PFSK-1 (cell line): ENCODE measurements at regions not wholly inside any gene's neighbourhood (a gene's known extent, or its start where the extent isn't known, plus 50 kb on each side); places are given as distances from the start of the nearest gene placed in this dataset.

ENCODE experiments used
- POLR2AphosphoS5 ChIP-seq: IDR thresholded peaks from 2 replicates; pipeline ENCODE4 v1.6.1; 2012; ENCODE audit warnings: low read depth, mild to moderate bottlenecking, control low read depth, low read length, moderate library complexity
- REST ChIP-seq, 2 experiments: IDR thresholded peaks; 2 replicates each; pipeline versions ENCODE4 v1.6.1 to v1.8.0; 2011 to 2012; ENCODE audit warnings: low read depth in 2 of 2, low read length in 2 of 2, control low read depth in 1 of 2, inconsistent platforms in 1 of 2, mild to moderate bottlenecking in 1 of 2, moderate library complexity in 1 of 2; ENCODE audit not compliant: insufficient read depth in 1 of 2
- SIN3A ChIP-seq: IDR thresholded peaks from 2 replicates; pipeline ENCODE4 v1.6.1; 2012; ENCODE audit warnings: mild to moderate bottlenecking, low read length, moderate library complexity, borderline replicate concordance; ENCODE audit not compliant: insufficient read depth
- TAF1 ChIP-seq: IDR thresholded peaks from 2 replicates; pipeline ENCODE4 v1.6.1; 2012; ENCODE audit warnings: low read length, control low read depth, borderline replicate concordance; ENCODE audit not compliant: insufficient read depth

- TF ChIP-seq REST (IDR thresholded peaks at IDR 0.05; ENCODE audit: insufficient read depth in 1 of 2, low read depth in 2 of 2, low read length in 2 of 2) (no peak), POLR2AphosphoS5 (no peak), SIN3A (no peak), TAF1 (no peak)
Observed at GRCh38 chr20:7010527-7010926, 243.0 kb downstream of the BMP2 start.
